ENCODE measurements at regions not wholly inside any gene's neighbourhood (a gene's known extent, or its start where the extent isn't known, plus 50 kb on each side); places are given as distances from the start of the nearest gene placed in this dataset.

DNA sequence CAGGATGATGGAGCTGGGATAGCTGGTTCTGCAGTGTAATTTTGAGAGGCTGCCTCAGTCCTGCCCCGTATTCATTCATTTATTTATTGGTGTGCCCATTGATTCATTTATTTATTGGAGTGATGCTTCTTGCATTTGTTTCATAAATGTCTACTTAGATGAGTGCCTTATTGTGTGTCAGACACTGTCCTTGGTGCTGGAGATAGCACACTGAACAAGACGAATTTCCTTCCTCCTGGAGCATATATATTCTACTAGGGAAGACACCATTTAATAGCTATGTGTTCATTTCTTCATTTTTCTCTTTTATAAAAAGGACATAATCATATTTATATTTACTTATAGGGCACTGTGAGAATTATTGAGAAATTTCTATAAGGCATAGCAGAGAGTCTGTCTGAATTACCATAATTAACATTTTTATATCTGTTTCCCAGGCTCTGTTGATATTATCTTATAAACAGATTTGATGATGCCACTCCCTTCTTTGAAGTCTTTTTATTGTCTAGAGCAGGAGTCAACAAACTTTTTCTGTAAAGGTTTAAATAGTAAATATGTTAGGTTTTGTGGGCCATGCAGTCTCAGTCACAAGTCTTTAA, 433.9 kb upstream of the ZNF608 start:
- DNase-seq (ENCODE audit: low read depth): no peak

- DNase-seq (ENCODE audit: low read depth): no peak
Measured at GRCh38 chr5:125181159-125181558, 434.7 kb upstream of the ZNF608 start.

- no peak for DNase-seq (ENCODE audit: low read depth)
Measured at GRCh38 chr5:125181955-125182354, 435.5 kb upstream of the ZNF608 start.

- DNase-seq (ENCODE audit: low read depth): no peak
Measured at GRCh38 chr5:125185740-125186139, 439.3 kb upstream of the ZNF608 start.

DNA sequence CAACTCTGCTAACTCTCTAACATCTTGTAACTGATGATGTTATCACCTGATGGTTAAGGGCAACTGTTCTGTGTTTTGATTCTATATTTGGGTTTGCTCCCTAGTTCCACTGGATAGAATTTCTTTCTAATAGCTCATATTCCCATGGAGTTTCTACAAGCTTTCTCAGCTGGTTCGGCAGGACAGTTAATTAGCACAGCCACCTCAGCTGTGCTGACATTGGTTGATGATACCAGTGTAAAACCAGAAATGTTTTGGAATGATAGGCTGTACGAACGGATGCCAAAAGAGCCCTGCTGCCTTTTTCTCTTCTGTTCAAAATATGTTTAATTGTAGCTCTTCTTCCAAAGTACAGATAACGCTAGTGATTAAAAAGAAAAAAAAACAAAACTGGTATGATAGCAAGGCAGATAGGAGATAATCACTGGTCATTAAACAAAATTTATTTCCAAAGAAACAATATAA, 440.5 kb upstream of the ZNF608 start:
- DNase-seq (ENCODE audit: low read depth): no peak

DNA sequence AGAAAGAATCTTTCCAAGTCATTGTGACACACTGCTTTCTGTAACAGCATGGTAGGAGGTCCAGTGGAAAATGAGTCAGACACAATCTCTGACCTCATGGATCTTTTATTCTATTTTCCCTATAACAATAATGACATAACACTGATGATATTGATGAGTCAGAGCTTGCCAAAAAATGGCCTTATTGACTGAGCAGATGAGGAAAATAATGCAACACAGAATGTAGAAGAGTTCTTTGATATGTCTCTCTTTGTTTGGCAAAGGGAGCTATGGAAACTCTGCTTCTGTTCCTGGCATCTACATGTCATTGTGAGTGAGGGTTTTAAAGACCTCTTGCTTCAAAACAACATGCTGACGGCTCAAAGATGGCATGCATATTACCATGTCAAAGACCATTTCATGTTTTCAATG, 443.1 kb upstream of the ZNF608 start:
- no peak for DNase-seq (ENCODE audit: low read depth)

- no peak for DNase-seq (ENCODE audit: low read depth)
Measured at GRCh38 chr5:125190232-125191087, 444.0 kb upstream of the ZNF608 start.

- no peak for DNase-seq (ENCODE audit: low read depth)
Measured at GRCh38 chr5:125194883-125195282, 448.4 kb upstream of the ZNF608 start.

- no peak for DNase-seq (ENCODE audit: low read depth)
Measured at GRCh38 chr5:125196481-125197111, 450.2 kb upstream of the ZNF608 start.

DNA sequence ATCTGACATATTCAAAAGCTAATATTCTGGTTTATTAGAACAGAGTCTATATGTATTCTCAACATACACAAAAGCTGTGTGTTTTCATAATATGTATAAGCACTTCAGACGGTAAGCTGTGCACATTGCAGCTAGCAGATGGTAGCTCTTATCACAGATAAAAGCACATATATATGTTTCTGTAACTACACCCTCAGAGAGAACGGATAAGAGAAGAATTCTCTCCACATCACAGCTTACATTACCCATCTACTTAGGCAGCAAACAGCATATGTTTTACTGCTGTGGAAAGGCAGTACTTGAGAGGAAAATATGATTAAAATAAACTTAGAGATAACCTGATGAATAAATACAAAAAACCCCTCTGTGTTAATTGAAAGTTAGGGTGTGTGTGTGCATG, 450.9 kb upstream of the ZNF608 start:
- DNase-seq (ENCODE audit: low read depth): no peak

- peak; percentile 47 for DNase-seq (ENCODE audit: low read depth)
Measured at GRCh38 chr5:125198270-125198974, 452.0 kb upstream of the ZNF608 start.

GRCh38 chr5:125199373-125199772, 452.9 kb upstream of the ZNF608 start:
- no peak for DNase-seq (ENCODE audit: low read depth)

- no peak for DNase-seq (ENCODE audit: low read depth)
Measured at GRCh38 chr5:125199968-125200865, 453.8 kb upstream of the ZNF608 start.

- DNase-seq (ENCODE audit: low read depth): no peak
Measured at GRCh38 chr5:125200866-125201373, 454.5 kb upstream of the ZNF608 start.

DNA sequence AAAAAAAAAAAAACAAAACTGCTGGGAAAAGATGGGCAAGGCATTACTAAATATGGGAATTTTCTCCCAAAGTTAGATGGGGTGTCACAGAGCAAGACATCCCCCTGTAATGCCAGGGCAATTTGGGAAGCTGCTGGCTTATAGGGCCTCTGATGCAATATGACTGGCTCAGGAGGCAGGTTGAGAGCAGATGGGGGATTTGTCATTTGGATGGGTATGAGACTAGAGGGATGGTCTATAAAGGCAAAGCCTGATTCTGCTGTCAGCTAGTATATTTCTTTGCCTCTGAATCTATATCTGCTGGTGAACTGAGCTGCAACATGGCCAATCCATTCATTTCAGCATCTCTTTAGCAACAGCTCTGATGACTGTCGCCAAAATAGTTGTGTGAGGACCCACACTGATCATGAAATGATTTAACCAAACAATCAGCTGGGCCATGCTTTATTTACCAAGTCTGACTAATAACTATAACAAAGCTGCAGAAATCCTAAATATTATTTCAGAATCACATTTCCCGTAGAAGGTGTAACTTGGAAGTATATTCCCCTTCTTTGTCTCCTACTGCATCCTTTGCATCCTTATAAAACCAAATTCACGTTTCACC, 455.1 kb upstream of the ZNF608 start:
- no peak for DNase-seq (ENCODE audit: low read depth)

- no peak for DNase-seq (ENCODE audit: low read depth)
Measured at GRCh38 chr5:125202353-125202752, 455.9 kb upstream of the ZNF608 start.

DNA sequence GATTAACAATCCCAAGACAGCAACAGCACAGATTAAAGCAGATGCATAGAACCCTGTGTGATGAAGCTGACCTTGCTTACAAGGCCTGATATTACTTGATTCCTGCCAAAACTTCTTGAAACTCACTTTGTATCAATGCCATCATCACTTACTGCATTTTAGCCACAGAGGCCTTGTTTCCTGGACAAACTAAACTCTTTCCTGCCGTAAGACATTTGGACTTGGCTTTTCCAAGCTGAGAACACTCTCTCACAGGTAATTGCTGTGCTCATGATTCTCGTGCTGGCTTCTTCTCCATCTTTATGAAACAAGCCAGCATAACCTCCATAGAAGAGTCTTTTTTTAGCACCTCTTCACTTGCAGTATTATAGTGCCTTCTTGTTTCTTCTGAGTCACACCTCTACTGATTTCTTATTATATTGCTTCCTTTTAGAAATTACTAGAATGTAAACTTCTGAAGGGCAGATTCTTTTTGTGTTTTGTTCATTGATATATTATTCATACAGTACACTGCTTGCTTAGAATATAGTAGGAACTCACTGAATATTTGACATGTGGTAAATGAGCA, 456.5 kb upstream of the ZNF608 start:
- DNase-seq (ENCODE audit: low read depth): no peak

DNA sequence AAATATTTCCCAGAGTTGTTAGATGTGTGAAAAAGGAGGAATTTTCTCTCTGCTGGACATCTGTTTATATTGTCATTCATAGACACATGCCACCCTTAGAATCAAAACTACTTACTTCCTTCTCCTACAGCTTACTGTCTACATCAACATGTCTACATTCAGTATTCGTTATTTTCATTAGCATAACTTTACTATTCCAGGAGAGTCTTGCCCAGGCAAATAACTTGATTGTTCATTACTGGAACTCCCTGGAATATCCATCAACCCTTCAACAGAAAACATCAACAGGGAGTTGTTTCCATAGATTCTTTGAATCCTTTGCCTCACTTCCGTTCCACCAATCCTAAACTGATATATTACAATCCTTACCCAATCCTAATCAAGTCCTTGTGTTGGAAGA, 457.5 kb upstream of the ZNF608 start:
- no peak for DNase-seq (ENCODE audit: low read depth)

DNA sequence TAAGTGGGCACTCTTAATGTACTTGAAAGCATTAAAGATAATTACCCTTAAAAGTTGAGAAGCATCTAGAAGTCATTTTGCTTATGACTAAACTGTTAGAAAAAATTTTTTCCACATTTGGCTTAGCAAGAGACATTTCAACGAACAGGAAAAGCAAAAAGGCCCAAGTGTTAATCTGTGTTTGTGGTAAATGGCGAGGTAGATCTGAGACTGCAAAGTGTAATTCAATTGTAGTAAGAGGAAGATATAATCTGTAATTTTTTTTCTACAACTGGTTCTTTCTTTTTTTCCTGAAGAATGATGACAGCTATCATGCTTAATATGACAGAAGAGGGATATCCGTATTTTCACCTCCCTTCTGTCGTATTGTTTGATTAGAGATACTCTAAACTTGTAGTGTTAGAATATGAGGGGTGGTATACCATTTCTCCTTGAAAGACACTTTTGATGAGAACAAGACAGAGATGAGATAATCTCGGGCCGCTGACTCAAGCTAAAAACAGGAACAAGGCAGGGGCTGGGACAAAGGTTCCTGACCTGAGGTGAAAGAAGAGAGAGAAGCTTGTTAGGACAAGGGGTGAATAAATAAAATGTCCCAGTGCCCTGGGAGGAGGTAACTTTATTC, 459.3 kb upstream of the ZNF608 start:
- no peak for DNase-seq (ENCODE audit: low read depth)

DNA sequence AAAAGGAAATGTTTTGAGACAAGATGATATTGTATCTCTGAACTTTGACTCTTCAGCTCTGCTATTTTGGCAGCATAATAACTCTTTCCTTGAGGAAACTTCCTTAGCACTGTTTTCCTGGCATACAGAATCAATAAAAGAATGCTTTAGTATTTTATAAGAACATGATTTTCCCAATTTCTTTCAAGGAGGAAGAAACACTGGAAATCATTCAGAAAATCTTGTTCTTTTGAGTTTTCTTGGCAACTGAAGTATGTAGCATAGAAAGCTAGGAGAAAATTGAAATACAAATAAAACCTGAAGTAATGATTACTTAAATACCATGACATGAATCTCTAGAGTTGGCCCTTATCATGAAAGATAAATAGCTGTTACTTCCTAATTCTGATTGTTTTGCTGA, 461.4 kb upstream of the ZNF608 start:
- no peak for DNase-seq (ENCODE audit: low read depth)
